DND-41 (cell line): ENCODE measurements at regions not wholly inside any gene's neighbourhood (a gene's known extent, or its start where the extent isn't known, plus 50 kb on each side); places are given as distances from the start of the nearest gene placed in this dataset.

Experiments
- ATAC-seq: fragments of 200-7000 bp; cut with Tn5 transposase; 3 replicates; pipeline ENCODE4 v1.9.1; 2021; ENCODE audit warnings: low read depth; ENCODE audit not compliant: insufficient read depth
- DNase-seq: peaks from one replicate; pipeline ENCODE4 v3.0.0-alpha.2; 2020
- H2AFZ ChIP-seq: 2 replicates; pipeline ENCODE4 v1.6.0; 2012; ENCODE audit warnings: low read depth, low read length
- H3K27ac ChIP-seq: 2 replicates; pipeline ENCODE4 v1.5.1; 2012; ENCODE audit warnings: low read length, inconsistent platforms
- H3K27me3 ChIP-seq: fragments of 200-600 bp; sonication (generic); 2 replicates; pipeline ENCODE4 v1.6.0; 2012; ENCODE audit warnings: low read length, mild to moderate bottlenecking, inconsistent platforms; ENCODE audit not compliant: insufficient read depth, poor library complexity
- H3K36me3 ChIP-seq: 2 replicates; pipeline ENCODE4 v1.5.1; 2012; ENCODE audit warnings: low read length, inconsistent platforms; ENCODE audit not compliant: insufficient read depth
- H3K4me1 ChIP-seq: 2 replicates; pipeline ENCODE4 v1.5.1; 2012; ENCODE audit warnings: mild to moderate bottlenecking, low read length; ENCODE audit not compliant: insufficient read depth
- H3K4me2 ChIP-seq: 2 replicates; pipeline ENCODE4 v1.6.0; 2012; ENCODE audit warnings: mild to moderate bottlenecking, moderate library complexity, low read length, inconsistent platforms; ENCODE audit not compliant: insufficient read depth
- H3K4me3 ChIP-seq, 2 experiments: fragments of 200-600 bp in 1 of 2; shearing (Covaris generic) in 1 of 2; 2 replicates each; pipeline ENCODE4 v1.5.1; 2012 to 2016; ENCODE audit warnings: inconsistent platforms in 2 of 2, low read length in 2 of 2, mild to moderate bottlenecking in 2 of 2, low read depth in 1 of 2, moderate library complexity in 1 of 2
- H3K79me2 ChIP-seq: 2 replicates; pipeline ENCODE4 v1.6.0; 2012; ENCODE audit warnings: low read length, inconsistent platforms; ENCODE audit not compliant: insufficient read depth
- H3K9ac ChIP-seq: 2 replicates; pipeline ENCODE4 v1.6.0; 2012; ENCODE audit warnings: low read depth, mild to moderate bottlenecking, inconsistent platforms, low read length, moderate library complexity
- H3K9me3 ChIP-seq: 2 replicates; pipeline ENCODE4 v1.5.1; 2012; ENCODE audit warnings: low read length, moderate library complexity, mild to moderate bottlenecking, inconsistent platforms; ENCODE audit not compliant: insufficient read depth, severe bottlenecking
- H4K20me1 ChIP-seq: 2 replicates; pipeline ENCODE4 v1.6.0; 2012; ENCODE audit warnings: low read length; ENCODE audit not compliant: insufficient read depth
- EZH2 ChIP-seq: IDR thresholded peaks from 3 replicates; pipeline ENCODE4 v1.6.1; 2012; ENCODE audit warnings: borderline replicate concordance, low read depth, mild to moderate bottlenecking, moderate library complexity, low read length, inconsistent platforms; ENCODE audit not compliant: severe bottlenecking
- TF ChIP-seq, protein P1 (sequence below): IDR thresholded peaks from 2 replicates; pipeline ENCODE4 v1.5.1; 2012; ENCODE audit warnings: borderline replicate concordance, low read length, moderate library complexity, mild to moderate bottlenecking; ENCODE audit not compliant: poor library complexity, severe bottlenecking; ENCODE audit errors: extremely low read depth

DNA sequence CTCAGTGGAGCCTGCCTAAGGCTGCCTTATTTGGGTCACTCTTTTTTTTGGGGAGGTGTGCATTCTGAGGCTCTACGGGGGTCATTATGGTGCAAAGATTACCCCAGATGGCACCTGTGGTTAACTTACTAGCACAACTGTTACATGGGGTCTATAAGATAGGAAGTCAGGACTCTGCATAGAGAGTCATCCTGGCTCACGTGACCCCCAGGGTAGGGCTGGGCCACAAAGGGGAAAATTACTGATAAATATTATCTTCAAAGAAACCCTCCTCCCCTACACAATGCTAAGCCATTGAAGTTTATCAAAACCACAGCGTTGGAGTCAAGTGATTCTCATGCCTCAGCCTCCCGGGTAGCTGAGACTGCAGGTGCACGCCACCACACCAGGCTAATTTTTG, 397.1 kb downstream of the MN1 start:
- ATAC-seq = no peak
- H3K9me3 ChIP-seq = no peaks in the 10 kb centered on the region
- no peak for TF ChIP-seq EZH2
- TF ChIP-seq, protein P1, sequence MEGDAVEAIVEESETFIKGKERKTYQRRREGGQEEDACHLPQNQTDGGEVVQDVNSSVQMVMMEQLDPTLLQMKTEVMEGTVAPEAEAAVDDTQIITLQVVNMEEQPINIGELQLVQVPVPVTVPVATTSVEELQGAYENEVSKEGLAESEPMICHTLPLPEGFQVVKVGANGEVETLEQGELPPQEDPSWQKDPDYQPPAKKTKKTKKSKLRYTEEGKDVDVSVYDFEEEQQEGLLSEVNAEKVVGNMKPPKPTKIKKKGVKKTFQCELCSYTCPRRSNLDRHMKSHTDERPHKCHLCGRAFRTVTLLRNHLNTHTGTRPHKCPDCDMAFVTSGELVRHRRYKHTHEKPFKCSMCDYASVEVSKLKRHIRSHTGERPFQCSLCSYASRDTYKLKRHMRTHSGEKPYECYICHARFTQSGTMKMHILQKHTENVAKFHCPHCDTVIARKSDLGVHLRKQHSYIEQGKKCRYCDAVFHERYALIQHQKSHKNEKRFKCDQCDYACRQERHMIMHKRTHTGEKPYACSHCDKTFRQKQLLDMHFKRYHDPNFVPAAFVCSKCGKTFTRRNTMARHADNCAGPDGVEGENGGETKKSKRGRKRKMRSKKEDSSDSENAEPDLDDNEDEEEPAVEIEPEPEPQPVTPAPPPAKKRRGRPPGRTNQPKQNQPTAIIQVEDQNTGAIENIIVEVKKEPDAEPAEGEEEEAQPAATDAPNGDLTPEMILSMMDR = no peak
- H3K79me2 ChIP-seq = no peaks in the 10 kb centered on the region
- H3K27me3 ChIP-seq = no peaks in the 10 kb centered on the region
- no peaks in the 10 kb centered on the region for H4K20me1 ChIP-seq
- no peak overlapping the region for H3K4me2 ChIP-seq
- H3K9ac ChIP-seq = no peak overlapping the region
- no peaks in the 10 kb centered on the region for H3K36me3 ChIP-seq
- no peak overlapping the region for H2AFZ ChIP-seq
- no peaks in the 10 kb centered on the region for H3K4me1 ChIP-seq
- no peak overlapping the region for H3K4me3 ChIP-seq
- no peak overlapping the region for H3K27ac ChIP-seq
- DNase-seq = no peak

DNA sequence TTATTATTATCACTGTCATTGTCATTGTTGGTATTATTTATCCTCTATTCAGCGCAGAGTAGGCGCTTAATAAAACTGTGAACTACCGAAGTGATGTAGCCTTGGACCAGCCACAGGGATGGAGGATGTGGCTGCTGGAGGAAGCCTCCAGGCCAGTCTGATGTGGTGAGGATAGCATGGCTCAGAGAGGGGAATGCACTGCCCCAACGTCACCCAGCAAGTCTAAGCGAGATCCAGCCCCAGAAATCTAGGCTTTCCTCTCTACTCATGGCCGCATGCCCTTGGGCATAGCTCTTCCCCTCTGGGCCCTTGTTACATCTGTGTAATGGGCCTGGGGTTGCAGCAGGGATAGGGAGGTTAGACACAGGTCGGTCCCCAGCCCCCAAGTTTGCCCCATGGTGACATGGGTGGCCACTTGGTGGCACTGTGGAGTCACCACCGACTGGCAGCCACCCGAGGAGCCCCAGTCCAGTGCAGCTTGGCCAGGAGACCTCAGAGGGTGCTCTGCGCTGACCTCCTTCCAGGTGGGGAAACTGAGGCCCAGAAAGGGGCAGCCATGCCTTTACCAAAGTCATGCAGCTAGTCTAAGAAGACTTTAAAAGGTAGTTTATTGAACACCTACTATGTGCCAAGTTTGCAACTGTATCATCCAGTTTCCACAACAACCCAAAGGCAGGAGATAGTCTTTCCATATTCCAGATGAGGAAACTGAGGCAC, 395.7 kb downstream of the MN1 start:
- no peaks in the 10 kb centered on the region for H3K36me3 ChIP-seq
- DNase-seq (peak; percentile 23), ATAC-seq (peak; percentile 45; the same call in 2 of the 3 replicates)
- H3K4me2 ChIP-seq = no peak overlapping the region
- H2AFZ ChIP-seq = no peak overlapping the region
- H3K9me3 ChIP-seq = no peaks in the 10 kb centered on the region
- no peak overlapping the region for H3K9ac ChIP-seq
- TF ChIP-seq EZH2 = no peak
- TF ChIP-seq, protein P1 = peak; percentile 70
- no peaks in the 10 kb centered on the region for H3K27me3 ChIP-seq
- H3K4me3 ChIP-seq = no peak overlapping the region
- H3K27ac ChIP-seq = no peak overlapping the region
- no peaks in the 10 kb centered on the region for H3K79me2 ChIP-seq
- H3K4me1 ChIP-seq = no peaks in the 10 kb centered on the region
- no peaks in the 10 kb centered on the region for H4K20me1 ChIP-seq

DNA sequence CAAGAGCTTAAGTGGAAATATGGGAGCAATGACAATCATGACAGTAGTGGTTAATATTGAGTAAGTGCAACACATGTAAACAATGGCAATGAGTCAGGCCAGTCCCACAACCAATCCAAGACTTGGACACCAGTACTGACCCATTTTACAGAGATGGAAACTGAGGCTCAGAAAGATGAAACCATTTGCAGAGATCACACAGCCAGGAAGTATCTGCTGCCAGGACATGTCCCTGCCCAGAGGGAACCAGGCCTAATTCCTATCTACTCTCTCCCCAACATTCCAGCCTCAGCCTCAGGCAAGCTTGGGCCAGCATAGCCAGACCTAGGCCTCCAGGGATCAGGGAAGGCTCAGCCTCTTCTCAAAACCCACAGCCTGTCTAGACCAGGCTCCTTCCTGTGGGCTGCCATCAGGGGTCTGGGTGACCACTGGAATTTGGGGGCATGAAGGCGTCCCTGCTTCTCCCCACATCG, 395.1 kb downstream of the MN1 start:
- Histone ChIP-seq H3K4me2 (no peak overlapping the region), H3K9me3 (no peaks in the 10 kb centered on the region), H4K20me1 (no peaks in the 10 kb centered on the region), H3K9ac (no peak overlapping the region), H3K79me2 (no peaks in the 10 kb centered on the region), H3K36me3 (no peaks in the 10 kb centered on the region), H3K4me3 (no peak overlapping the region), H3K4me1 (no peaks in the 10 kb centered on the region), H3K27ac (no peak overlapping the region), H2AFZ (no peak overlapping the region), H3K27me3 (no peaks in the 10 kb centered on the region)
- no peak for TF ChIP-seq EZH2
- TF ChIP-seq, protein P1 = no peak
- DNase-seq = no peak
- no peak for ATAC-seq
